Renal cortex interstitium (tissue), 11 donors: ENCODE measurements at regions not wholly inside any gene's neighbourhood (a gene's known extent, or its start where the extent isn't known, plus 50 kb on each side); places are given as distances from the start of the nearest gene placed in this dataset.

Experiments used
- DNase-seq, 11 donors: peaks; one replicate each; pipeline ENCODE4 v3.0.0-alpha.2; 2013; ENCODE audit warnings: low read depth in 9 of 11, low spot score in 4 of 11; ENCODE audit errors: extremely low read depth in 1 of 11

DNA sequence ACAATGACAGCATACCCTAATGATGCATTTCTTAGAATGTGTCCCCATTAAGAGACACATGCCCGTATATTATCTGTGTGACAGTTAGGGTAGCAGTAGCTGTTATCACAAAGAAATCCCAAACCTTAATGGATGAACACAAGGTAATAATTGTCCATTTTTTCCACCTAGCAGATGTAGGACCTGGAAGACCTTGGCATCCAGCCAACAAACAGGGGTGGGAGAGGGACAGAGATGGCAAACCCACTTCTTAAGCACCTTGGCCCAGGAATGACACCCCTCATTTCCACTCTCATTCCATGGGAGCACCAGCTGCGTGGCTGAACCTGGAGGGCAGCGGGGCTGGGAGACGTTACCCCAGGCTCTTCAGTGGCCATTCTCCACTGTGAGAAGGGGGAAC lies 679.0 kb downstream of the AACS start:
- DNase-seq, result no peak

DNA sequence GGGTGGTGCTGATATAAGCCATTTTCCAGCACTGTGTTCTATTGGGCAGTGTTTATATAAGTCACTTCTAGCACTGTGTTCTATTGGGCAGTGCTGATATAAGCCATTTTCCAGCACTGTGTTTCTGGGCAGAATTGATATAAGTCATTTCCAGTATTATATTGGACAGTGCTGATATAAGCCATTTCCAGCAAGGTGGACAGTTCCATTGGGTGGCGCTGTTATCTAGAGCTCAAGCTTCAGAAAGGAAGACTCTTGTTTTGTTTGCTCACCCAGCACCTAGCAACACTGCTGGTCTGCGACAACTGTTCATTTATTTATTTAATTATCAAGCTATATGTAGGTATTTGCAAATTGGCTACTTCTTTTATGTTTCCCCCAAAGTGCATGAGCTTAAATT lies 690.3 kb downstream of the AACS start:
- DNase-seq, result no peak

DNA sequence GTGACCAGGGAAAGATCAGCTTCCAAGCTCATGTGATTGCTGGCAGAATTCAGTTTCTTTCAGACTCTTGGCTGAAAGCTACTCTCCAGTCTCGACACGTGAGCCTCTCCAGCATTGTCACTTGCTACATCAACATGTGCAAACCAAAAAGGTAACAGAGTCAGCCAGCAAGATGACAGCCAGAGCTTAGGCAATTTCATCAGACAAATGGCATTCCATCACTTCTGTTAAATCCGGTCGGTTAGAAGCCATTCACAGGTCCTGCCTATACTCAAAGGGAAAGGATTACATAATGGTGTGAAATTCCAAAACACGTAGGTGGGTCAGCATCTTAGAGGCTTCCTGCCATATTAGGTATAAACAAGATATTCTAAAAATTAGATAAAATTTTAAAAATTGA lies 700.9 kb downstream of the AACS start:
- DNase-seq, result no peak

DNA sequence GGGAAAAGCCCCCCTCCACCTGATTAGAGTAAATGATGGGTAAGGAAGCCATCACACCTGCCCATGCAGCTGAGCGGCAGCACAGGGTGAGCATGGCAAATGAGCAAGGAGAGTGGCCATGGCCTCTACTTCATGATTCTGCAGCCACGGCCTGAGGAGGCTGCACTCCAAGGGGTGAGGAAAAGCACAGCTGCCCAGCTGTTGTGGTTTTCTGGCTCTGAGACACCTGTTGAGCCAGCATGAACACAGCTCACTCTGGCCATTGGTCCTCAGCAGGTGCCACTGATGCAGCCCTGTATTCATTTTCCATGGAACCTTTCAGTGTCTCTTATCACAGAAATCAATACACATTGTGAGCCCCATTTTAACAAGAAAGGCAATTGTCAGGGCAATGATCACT lies 707.2 kb downstream of the AACS start:
- no peak for DNase-seq

DNA sequence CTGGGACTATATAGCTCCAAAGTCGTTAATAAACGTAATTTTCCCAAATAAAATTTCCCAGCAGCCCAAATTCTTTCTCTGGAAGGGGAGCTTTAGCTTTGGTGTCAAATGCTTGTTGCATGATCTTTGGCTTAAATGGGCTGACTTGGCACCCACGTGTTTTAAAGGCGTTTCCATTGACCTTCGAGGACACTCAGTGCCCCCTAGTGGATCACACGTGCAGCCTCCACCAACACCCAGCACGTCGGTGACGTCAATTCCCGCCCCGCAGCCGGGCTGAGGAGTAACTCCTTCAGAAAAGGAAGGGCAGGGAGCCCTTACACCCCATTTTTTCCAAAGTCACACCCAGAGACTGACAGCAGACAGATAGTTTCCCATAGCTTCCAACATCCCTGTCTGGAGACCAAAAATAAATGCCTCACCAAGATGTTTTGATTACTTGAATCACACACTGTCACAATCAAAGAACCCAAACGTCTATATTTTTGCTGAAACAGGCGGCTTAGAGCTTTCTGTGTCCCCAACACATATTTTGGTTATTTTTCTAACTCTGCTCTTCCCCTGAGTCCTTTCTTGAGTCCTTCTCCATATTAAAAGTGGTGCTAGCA lies 707.9 kb downstream of the AACS start:
- peak in 2 of 11 donors; percentile 1 to 2 for DNase-seq

DNA sequence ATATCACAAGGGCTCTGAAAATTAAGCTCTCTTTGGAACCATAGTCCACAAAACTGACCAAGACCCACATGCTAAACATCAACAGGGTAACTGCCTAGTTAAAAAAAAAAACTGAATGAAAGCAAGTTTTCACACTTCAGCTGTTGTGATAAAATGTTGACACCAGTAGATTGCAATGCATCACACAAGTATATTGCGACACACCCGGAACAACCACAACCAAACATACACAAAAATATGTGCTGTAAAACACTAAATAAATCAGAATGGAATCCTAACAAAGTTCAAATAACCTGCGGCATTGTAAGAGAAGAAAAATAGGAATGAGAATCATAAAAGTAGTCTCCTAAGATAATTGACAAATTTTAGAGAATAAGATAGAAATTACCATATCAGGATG lies 710.3 kb downstream of the AACS start:
- DNase-seq, result no peak

DNA sequence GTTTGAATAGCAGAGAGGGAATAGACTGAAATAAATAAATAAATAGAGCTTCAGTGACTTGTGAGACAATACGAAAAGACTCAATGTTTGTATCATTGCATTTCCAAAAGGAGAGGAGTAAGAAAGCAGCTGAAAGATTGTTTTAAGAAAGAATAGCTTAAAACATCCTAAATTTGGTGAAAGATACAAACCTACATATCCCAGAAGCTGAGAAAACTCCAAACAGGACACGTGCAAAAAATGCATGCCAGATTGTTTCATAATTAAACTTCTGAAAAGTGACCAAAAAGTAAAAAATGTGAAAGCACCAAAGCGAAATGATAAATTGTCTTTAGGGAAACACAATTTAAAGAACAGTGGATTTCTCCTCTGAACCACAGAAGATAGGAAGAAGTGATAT lies 711.0 kb downstream of the AACS start:
- DNase-seq, result no peak

DNA sequence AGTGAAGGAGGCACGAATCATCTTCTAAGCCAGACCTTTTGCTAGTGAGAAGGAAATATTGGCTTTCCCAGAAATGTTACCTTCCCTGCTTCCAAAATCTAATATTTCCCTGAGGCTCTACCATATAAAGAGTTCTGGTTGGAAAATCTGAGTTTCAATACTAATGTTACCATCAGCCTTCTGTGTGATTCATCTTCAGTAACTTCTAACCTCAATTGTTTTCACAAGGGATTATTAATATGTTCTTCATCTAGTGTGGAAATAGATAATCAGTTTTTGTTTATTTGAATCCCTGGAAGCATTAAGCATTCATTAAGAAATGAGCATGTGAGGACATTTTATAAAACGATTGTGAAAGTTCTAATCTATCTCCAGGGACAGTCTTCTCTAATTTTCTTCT lies 720.9 kb downstream of the AACS start:
- DNase-seq, result no peak

DNA sequence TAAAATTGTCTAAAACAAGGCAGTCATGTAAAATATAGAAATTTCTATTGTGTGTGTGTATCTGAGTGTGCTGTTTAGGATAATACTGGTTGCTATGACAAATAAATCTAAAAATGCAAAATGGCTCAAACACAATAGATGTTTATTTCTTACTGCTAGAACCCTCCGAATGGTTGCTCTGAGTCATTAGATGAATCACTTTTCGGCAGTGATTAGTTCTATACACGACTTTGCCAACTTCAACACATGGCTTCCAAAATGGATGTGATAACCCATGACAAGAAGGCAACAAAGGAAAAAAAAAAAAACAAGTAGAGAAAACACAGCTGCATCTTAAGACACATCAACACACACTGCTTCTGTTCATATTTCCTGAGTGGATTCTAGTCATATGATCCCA lies 729.2 kb downstream of the AACS start:
- no peak for DNase-seq

DNA sequence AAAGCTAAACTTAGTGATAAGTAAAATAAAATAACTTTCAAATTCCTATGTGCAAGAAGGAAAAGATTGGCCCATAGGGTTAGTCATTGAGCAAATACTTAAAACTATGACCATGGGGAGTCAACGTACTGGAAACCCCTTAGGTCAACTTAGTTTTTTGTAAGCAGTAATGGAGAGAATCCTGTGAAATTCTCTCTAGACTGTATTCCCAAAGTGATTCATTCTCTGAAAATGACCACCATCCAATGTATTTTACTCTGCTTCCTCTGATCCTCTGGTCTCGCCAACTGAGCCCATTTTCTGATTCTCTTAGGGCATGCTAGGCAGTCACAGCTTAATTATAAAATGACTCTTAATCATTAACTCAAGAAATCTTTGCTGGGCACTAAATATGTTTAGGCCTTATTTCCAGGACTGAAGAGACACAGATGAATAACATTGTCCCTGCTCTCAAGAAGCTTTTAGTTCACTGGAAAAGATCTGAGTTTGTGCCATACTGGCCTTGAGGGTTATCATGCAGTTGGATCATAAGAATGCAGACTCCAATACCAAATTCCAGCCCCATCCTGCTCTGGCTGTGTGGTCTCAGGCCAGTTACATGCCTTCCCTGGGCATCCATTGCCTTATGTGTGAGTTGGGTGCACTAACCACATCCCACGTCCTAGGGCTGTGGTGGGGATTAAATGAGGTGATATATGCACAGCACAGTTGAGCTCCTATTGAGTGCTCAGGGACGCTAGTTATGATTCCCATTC lies 732.4 kb downstream of the AACS start:
- DNase-seq, result no peak

DNA sequence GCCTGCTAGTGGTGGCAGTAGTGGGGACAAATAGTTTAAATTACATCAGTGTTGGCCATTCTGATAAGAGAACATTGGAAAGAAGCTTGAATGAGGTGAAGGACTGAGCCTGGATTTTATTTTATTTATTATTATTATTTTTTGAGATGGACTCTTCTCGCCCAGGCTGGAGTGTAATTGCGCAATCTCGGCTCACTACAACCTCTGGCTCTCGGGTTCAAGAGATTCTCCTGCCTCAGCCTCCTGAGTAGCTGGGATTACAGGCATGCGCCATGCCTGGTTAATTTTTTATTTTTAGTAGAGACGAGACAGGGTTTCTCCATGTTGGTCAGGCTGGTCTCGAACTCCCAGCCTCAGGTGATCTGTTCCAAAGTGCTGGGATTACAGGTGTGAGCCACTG lies 739.4 kb downstream of the AACS start:
- DNase-seq, result no peak

DNA sequence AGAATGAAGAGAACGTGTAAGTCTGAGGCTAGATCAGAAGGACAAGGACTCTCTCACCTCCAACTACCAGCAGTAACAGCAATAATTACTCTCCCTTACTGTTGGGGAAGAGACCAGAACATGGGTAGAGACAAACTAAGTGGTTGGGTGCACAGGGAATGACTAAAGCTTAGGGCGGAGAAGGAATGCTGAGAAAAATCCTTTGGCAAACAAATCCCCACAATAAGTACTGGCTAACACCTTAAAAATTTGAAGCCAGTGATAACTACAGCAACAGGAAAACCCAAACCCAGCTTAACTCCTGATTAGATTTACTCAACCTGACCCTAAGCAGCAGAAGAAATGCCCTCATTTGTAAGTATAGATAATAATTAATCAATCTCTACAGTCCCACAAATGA lies 759.0 kb downstream of the AACS start:
- no peak for DNase-seq

DNA sequence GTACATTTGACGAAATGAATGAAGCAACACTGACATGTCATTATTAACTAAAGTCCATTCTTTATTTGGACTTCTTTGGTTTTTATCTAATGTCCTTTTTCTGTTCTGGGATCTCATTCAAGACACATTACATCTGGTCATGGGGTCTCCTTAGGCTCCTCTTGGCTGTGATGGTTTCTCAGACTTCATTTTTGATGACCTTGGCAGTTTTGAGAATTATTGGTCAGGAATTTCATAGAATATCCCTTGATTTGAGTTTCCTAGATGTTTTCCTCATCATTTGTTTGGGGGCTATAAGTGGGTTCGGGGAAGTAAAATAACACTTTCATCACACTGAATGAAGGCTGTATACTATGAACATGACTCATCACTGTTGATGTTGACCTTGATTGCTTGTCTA lies 770.6 kb downstream of the AACS start:
- DNase-seq, result no peak

DNA sequence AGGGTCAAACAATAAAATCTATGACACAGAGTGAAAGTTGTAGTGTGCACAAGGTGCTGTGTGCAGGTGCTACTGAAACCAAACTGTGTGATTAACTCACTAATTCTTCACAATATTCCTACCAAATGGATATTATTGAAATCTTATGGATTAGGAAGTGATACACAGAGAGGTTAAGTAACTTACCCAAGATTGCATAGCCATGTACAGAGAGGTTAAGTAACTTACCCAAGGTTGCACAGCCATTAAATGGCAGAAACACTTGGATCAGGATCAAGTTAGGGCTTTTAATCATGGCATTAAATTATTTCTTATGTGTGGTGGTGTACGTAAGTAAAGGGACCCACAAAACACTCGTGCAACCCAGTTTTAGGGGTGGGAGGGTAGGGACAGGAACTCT lies 771.4 kb downstream of the AACS start:
- no peak for DNase-seq

DNA sequence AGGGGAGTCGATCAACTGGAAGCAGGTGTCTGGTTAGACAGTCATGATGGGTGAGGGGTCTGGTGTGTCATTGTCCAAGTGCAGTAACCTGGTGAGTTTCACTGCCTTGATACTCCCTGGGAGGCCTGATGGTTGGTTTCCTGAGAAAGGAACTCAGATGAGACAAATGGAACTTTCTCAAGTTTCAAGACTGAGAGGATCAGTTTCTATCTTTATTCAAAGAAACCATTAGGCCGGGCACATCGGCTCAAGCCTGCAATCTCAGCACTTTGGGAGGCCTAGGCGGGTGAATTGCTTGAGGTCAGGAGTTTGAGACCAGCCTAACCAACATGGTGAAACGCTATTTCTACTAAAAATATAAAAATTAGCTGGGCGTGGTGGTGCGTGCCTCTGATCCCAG lies 776.1 kb downstream of the AACS start:
- DNase-seq, result no peak

DNA sequence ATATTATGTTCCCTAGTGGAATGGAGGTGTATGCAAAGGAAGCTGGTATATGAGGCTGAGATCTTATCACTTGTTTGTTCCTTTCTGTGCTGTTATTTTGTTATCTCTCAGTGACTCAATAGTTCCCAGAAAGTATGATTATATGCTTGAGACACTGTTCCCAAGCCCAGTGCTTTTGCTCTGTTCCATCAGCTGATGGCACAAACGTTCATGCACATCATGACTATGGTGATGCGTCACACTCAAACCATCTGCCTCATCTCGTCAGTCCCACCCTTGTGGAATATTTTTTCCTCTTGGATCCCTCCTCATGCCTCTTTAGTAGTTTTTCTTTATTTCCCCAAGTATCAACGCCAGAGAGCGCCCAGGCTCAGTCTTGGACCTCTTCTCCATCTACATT lies 786.9 kb downstream of the AACS start:
- no peak for DNase-seq

DNA sequence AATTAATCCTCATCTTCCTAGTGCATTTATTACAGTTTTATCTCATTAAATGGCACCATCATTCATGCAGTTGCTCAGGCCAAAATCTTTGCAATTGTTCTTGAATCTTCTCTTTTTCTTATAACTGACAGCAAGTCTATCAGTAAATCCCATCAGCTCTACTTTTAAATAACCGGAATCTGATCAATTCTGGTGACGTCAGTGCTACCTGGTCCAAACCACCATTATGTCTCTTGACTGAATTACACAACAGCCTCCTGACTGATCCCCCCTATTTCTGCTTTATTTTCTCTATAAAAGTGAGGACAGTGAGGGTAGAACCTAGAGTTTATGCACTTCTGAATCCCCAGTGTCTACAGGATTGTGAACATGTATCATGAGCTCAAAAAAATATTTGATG lies 787.4 kb downstream of the AACS start:
- no peak for DNase-seq

DNA sequence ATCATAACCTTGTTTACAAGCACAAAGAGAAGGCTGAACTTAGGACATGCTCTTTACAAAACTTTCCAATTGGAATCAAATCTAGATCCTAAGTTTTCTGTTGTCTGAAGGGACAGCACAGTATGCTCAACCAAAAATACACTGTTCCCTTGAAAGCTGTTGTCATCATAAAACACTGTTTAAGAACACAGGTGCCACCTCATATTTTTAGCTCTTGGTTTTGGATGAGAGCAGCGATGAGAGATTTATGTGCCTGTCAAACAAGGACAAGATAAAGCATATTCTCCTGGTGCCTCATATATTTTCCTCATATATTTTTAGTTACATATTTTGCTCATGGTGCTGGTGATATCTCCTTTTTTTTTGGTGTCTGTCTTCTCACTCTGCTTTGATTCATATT lies 788.4 kb downstream of the AACS start:
- DNase-seq, result no peak

DNA sequence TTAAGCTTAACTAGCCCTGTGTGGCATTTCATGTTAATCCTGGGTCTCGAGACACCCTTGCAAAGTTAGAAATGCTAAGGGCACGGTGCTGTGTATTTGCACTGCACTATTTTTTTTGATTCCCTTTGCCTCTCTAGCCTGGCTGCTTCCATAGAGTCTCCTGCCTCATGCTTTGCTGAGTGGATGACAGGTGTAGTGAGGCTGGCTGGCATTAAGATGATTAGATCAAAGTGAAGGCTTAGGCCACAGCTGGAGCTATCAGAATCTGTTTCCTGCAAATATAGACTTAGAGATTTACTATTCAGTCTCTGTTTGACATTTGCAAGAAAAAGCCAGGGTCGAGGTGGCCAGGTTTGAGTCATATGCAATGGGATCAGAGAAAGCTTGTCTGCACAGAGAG lies 791.1 kb downstream of the AACS start:
- DNase-seq, result no peak

DNA sequence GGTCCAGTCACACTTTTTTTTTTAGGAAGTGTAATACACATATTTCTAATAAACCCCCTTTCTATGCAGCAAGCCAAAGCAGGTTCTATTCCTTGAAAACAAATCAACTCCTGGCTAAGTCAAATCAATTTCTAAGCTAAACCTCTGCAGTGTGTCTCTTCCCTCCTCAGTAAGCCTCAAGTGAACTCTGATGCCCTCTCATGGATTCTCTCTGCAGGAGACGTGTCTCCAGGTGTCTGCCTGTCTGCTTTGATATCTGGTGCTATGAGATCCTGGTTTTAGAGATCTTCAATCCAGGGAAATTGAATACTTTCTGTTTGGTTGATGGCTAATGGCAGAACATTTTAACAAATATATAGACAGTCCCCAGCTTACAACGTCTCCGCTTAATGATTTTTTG lies 791.7 kb downstream of the AACS start:
- DNase-seq, result no peak

DNA sequence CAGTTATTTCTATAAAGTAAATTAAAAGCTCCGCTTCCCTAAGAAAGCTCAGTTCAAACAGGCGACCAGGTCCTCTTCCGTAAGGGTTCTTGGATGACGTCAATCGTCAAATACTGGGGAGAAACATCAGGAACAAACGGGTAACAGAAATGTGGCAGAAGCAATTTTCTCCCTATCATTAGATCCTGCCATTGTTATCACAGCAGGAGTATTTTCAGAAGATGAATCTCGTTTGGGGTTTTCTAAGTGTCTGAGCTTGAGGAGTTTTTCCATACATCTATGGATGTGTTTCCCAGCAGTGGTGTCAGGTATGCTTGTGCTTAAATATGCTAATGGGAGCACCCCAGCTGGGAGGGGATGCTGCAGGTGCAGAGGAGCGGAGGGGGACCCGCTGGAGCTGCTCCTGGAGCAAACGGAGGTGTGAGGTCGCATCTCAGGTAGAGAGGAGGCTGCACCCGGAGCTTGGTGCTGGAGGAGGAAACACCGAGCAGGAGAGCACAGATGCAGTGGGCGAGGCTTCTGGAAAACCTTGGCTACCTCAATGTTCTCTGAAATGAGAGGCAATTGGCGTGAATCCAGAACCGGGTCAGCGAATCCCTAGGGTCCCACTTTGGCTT lies 795.5 kb downstream of the AACS start:
- DNase-seq, result no peak
